GM21360 (cell line): ENCODE measurements at regions not wholly inside any gene's neighbourhood (a gene's known extent, or its start where the extent isn't known, plus 50 kb on each side); places are given as distances from the start of the nearest gene placed in this dataset.
"Not testable (repeated sequence)": the region's sequence is repeated elsewhere in the genome, so short reads cannot be mapped to it uniquely, and the experiment has no call there.

Experiments used
- ATAC-seq: cut with Tn5 transposase; IDR thresholded peaks from one replicate; pipeline ENCODE4 v1.9.1; 2021; ENCODE audit warnings: mild to moderate bottlenecking, moderate library complexity; ENCODE audit not compliant: unreplicated experiment

DNA sequence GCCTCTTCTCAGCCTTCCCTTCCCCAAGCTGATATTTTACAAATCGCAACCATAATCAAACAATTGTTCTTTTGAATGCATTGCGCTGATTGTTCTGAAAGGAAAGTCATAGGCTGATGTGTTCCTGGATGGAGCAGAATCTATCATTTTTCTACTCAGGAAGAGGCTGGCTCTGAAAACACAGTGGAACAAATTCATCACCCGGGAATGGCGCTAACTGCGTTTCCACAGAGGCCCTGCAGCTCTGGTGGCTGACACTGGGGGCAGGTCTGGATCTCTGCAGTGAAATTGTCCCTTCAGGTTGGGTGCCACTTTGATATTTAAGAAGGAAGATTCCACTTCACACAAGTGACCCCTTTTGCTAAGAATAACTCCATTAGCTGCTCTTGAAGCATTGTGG is 1060.8 kb downstream of the UQCRFS1 start:
- ATAC-seq, result no peak

DNA sequence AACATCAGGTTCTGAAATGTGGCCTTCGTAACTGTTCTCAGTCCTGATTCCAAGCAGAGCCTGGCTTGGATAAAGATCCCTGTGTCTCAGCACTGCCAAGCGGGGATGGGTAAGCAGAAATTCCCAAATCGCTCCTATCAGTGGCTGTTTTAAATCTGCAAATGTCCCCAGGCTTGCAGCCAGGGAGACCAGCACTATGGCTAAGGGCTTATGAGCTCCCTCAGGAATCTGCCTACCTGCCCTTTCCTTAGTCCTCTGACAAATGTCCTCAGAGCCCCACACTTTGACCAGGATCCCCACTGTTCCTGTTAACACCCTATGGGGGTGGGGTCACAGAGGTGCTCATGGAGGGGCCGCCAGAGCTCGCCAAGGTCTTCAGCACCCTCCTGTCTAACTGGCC is 1062.8 kb downstream of the UQCRFS1 start:
- no peak for ATAC-seq

GRCh38 chr19:28148554-28148953 is 1064.4 kb downstream of the UQCRFS1 start:
- ATAC-seq, result no peak

- no peak for ATAC-seq
Measured at GRCh38 chr19:28142258-28142657, 1070.7 kb downstream of the UQCRFS1 start.

DNA sequence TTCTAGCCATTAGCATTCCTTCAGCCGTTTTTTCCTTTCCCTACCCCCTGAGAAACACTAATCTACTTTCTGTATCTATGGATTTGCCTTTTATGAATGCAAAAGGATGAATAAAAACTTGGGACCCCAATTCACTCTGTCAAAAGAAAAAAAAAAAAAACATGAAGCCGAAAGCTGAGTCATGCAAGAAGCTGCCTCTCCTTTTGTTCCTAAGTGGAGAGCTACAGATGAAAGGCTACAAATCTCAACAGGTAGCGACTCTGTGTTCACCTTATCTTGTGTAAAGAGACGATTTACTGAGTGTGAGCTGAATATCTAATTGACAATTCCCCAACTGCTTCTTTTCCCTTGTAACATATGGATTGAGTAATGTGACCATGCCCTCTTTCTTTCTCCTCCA is 1072.8 kb downstream of the UQCRFS1 start:
- ATAC-seq, result no peak

DNA sequence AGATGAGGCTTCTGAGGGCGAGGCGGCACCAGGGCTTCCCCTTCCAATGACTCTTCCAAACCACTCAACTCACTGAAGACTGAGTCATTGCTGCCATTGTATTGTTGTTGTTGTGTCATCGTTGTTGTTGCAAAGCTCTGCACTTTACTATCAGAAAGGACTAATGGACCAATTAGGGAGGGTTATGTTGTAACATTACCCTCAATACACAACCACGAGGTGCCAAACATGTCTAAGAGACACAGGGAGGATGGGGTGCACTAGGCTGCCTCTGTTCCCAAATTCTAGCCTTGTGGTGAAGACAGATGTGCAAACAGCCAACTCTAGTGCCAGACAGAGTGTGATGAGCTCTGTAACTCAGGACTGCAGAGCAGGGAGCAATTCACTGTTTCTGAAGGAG is 1075.2 kb downstream of the UQCRFS1 start:
- ATAC-seq, result no peak

DNA sequence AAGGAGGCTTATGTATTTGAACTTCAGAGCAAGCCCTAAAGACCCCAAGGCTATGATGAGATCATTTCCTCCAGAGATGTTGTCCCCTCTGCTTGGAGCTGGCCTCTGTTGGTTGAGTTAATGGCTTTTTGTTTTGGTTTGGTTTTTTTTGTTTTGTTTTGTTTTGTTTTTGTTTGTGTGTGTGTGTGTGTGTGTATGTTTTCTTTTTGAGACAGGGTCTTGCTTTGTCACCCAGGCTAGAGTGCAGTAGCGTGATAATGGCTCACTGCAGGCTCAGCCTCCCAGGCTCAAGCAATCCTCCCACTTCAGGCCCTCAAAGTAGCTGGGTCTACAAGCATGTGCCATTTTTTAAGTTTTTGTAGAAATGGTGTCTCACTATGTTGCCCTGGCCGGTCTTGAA is 1076.2 kb downstream of the UQCRFS1 start:
- no peak for ATAC-seq

- no peak for ATAC-seq
Measured at GRCh38 chr19:28135825-28136224, 1077.1 kb downstream of the UQCRFS1 start.

DNA sequence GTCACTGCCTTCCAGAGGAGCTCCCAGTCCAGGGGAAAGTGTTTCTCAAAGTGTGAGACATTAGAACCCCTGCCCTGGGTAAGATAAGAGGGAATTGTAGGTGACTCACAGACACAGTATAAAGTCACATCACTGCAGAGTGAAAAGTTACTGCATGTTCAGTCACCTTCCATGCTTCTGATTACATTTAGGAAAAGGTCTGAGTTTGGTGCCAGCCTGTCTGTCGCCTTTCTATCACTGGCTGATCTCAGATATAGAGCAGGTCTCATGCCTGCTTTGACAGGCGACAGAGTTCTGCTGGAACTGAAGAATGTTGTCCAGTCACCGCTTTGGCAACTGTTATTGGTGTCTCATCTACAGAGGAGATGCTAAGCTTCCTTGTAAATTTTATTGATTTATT is 1078.6 kb downstream of the UQCRFS1 start:
- ATAC-seq, result no peak

DNA sequence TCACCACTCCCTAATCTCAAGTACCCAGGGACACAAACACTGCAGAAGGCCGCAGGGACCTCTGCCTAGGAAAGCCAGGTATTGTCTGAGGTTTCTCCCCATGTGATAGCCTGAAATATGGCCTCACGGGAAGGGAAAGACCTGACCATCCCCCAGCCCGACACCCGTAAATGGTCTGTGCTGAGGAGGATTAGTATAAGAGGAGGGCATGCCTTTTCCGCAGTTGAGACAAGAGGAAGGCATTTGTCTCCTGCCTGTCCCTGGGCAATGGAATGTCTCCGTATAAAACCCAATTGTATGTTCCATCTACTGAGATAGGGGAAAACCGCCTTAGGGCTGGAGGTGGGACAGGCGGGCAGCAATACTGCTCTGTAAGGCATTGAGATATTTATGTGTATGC is 1082.1 kb downstream of the UQCRFS1 start:
- not testable (repeated sequence) for ATAC-seq

DNA sequence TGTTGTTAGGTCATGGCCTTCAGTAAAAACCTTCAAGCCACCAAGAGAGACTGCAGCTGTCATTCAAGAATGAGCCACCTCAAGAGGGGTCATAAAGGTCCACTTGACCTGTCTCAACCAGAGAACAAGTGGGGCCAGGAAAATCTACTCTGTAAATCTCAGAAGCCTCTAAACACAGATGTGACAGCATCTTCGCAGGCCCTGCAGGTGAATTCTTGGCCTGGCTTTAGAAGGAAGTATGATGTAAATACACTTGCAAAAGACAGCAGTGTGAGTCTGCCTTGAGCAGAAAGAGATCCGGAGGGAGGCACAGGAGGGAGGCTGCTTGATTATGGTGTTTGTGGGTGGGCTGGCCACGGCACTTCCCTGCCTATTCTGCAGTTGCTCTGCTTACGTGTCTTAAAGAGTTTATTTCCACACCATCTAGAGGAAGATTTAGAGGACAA is 1082.9 kb downstream of the UQCRFS1 start:
- ATAC-seq, result no peak

DNA sequence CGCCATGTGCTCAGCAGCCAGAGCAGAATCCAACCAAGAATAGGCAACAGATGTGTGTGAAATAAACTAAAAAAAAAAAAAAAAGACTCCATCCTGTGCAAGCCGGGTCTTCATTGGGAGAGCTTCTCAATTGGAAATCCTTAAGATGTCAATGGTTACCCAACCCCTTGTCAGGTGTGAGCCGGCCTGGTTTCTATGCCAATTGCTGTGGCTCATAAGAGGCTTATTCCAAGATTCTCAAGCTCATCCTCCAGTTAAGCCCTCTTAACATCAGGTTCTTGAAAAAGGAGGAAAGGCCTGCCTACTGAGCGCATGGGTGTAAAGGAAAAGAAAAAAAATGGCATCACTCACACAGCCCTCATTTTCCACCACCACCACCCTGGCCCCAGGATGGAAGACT is 1084.6 kb downstream of the UQCRFS1 start:
- no peak for ATAC-seq

DNA sequence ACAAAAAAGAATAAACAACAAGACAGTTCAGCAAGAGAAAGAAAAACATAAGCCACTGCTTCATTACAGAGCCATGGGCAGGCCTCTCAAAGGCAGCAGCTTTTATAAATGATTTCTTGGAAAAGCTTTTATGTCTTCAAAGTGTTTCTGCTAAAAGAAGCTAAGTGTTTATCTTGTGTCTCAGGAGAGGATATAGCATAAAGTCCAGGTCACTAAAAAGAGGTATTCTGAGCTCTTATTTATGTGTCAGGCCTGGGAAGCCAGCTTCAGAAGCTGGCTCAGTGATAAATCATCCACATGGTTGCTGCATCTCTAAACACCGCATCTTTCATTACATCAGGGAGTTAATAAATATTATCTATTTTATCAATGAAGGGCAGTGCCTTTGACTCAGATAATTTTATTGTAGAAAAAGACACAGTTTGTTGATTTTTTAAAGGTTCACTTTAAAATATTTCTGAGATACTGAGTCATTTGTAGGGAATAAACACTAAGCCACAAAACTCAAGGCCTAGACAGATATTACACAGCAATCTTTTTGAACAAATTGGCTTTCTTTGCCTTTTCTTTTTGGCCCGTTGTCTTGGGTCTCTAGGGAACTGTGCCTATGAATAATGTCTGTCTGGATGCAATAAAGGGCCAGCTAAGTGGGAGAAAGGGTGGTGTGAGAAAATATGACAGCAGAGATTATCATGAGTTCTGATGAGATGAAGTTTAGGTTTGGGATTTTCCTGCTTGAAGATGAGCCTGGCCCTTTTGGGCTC is 1086.6 kb downstream of the UQCRFS1 start:
- ATAC-seq, result no peak

DNA sequence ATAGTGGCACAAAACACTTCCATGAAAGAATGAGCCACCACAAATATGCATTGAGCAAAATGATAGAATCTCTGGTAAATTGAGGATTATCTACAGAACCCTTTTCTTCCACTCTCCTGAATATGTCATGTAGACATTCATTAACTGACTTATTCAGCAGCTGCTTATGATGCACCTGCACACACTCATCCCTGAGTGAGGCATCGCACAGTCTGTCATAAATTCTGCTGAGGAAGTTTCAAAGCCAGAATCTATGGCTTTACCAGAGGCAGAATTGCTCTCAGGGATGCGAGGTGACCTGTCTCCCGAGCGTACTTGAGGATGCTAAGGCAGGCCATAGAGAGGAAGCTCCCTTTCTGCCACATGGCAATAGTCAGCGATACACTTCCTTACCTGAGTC is 1090.2 kb downstream of the UQCRFS1 start:
- ATAC-seq, result no peak

- ATAC-seq, result no peak
Measured at GRCh38 chr19:28118235-28118634, 1094.7 kb downstream of the UQCRFS1 start.

- no peak for ATAC-seq
Measured at GRCh38 chr19:28117143-28117542, 1095.8 kb downstream of the UQCRFS1 start.

DNA sequence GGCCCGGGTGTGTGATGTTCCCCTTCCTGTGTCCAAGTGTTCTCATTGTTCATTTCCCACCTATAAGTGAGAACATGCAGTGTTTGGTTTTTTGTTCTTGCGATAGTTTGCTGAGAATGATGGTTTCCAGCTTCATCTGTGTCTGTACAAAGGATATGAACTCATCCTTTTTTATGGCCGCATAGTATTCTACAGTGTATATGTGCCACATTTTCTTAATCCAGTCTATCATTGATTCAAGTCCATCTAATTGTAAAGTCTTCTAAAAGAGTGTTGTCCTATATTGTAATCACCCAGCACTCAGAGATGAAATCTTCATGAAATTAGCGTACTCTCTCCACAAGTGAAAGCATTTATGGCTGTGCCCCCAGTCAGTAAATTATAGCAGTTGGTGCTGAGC is 1096.6 kb downstream of the UQCRFS1 start:
- not testable (repeated sequence) for ATAC-seq

- no peak for ATAC-seq
Measured at GRCh38 chr19:28103921-28104320, 1109.0 kb downstream of the UQCRFS1 start.

GRCh38 chr19:28084659-28085157 is 1128.2 kb downstream of the UQCRFS1 start:
- ATAC-seq, result not testable (repeated sequence)

DNA sequence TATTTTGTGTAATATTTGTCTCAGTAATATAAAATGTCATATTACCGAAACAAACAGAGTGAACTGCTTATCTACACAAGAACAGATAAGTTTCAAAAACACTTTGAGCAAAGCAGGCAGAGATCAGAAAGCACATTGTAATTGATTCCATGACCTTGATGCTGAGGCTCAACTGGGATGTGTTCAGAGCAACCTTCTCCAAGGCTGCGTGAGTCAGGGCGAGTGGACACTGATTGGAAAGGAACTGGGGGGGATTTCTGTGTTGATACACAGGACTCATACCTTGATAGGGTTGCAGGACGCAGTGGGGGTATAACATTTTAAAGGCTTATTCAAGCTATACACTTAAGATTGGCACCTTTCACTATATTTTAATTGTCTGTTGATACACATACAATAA is 1136.3 kb downstream of the UQCRFS1 start:
- ATAC-seq, result no peak

DNA sequence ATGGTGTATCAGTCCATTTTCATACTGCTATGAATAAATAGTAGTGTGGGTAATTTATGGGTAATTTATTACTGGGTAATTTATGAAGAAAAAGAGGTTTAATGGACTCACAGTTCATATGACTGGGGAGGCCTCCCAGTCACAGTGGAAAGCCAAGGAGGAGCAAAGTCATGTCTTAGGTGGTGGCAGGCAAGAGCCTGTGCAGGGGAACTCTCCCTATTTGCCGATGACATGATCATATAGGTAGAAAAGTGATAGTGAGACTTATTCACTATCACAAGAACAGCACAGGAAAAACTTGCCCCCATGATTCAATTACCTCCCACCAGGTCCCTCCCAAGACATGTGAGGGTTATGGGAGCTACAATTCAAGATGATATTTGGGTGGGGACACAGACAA is 1137.7 kb downstream of the UQCRFS1 start:
- ATAC-seq, result no peak

DNA sequence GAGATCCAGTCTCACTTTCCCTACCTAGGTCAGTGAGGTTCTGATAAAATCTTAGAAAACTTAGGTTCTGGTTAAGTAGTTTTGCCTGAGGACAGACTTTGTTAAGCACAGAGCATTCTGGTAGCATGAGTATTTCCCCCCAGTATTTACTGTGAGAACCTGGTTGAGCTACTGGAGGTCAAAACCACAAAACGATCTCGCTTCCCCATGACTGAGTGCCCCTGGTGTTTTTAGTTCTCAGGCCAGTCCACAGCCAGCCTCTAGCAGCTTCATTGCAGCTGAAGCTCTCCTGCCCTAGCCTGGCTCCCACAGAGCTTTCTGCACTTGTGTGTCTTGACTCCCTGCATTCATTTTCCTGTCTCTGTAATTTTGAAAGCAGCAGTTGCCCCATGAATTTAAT is 1138.2 kb downstream of the UQCRFS1 start:
- peak; percentile 80 for ATAC-seq

- peak; percentile 74 for ATAC-seq
Measured at GRCh38 chr19:28067882-28068281, 1145.1 kb downstream of the UQCRFS1 start.
